ENCODE measurements at regions not wholly inside any gene's neighbourhood (a gene's known extent, or its start where the extent isn't known, plus 50 kb on each side); places are given as distances from the start of the nearest gene placed in this dataset.

GRCh38 chr6:40743690-40744446, 156.7 kb upstream of the LRFN2 start:
- no peak overlapping the region for H3K4me3 Mint-ChIP-seq
- H3K9me3 Mint-ChIP-seq: no peaks in the 10 kb centered on the region
- DNase-seq (no peak), ATAC-seq (ENCODE audit: low read depth in 2 of 2) (no peak)
- no peaks in the 10 kb centered on the region for H3K36me3 Mint-ChIP-seq
- H3K4me1 Mint-ChIP-seq: no peaks in the 10 kb centered on the region
- H3K27me3 Mint-ChIP-seq: peaks cover 6 to 31% (median 17%) of the 10 kb centered on the region in 3 donors
- peak overlapping the region in 2 of 6 donors; percentile 20 to 21 for H3K27ac Mint-ChIP-seq

GRCh38 chr6:40743226-40743625, 156.1 kb upstream of the LRFN2 start:
- H3K4me3 Mint-ChIP-seq: no peak overlapping the region
- ATAC-seq (ENCODE audit: low read depth in 2 of 2): no peak
- H3K4me1 Mint-ChIP-seq: no peaks in the 10 kb centered on the region
- H3K27ac Mint-ChIP-seq: peak overlapping the region in 2 of 6 donors; percentile 20 to 21
- DNase-seq: no peak
- H3K9me3 Mint-ChIP-seq: no peaks in the 10 kb centered on the region
- no peaks in the 10 kb centered on the region for H3K36me3 Mint-ChIP-seq
- peaks cover 6 to 30% (median 12%) of the 10 kb centered on the region in 3 donors for H3K27me3 Mint-ChIP-seq

GRCh38 chr6:40740518-40740917, 153.4 kb upstream of the LRFN2 start:
- Mint-ChIP-seq H3K9me3 (no peaks in the 10 kb centered on the region), H3K4me3 (peak overlapping the region in 1 of 8 donors; percentile 4), H3K27ac (no peak overlapping the region), H3K36me3 (no peaks in the 10 kb centered on the region), H3K27me3 (peaks cover 6 to 33% (median 9%) of the 10 kb centered on the region in 3 donors), H3K4me1 (no peaks in the 10 kb centered on the region)
- ATAC-seq (ENCODE audit: low read depth in 2 of 2): no peak
- DNase-seq: no peak

GRCh38 chr6:40738551-40739193, 151.5 kb upstream of the LRFN2 start:
- H3K4me1 Mint-ChIP-seq: peaks cover 0 to 5% (median 3%) of the 10 kb centered on the region in 3 donors
- no peaks in the 10 kb centered on the region for H3K36me3 Mint-ChIP-seq
- DNase-seq (no peak), ATAC-seq (ENCODE audit: low read depth in 2 of 2) (no peak)
- peaks cover 5 to 30% (median 9%) of the 10 kb centered on the region in 3 donors for H3K27me3 Mint-ChIP-seq
- peak overlapping the region in 1 of 6 donors; percentile 45 for H3K27ac Mint-ChIP-seq
- no peak overlapping the region for H3K4me3 Mint-ChIP-seq
- no peaks in the 10 kb centered on the region for H3K9me3 Mint-ChIP-seq

GRCh38 chr6:40735521-40735920, 148.4 kb upstream of the LRFN2 start:
- H3K27me3 Mint-ChIP-seq: peaks cover 0 to 16% (median 4%) of the 10 kb centered on the region in 3 donors
- no peak overlapping the region for H3K27ac Mint-ChIP-seq
- H3K9me3 Mint-ChIP-seq: no peaks in the 10 kb centered on the region
- ATAC-seq (ENCODE audit: low read depth in 2 of 2) (no peak), DNase-seq (no peak)
- peaks cover 0 to 5% (median 4%) of the 10 kb centered on the region in 3 donors for H3K4me1 Mint-ChIP-seq
- H3K36me3 Mint-ChIP-seq: no peaks in the 10 kb centered on the region
- H3K4me3 Mint-ChIP-seq: no peak overlapping the region

GRCh38 chr6:40735121-40735520, 148.0 kb upstream of the LRFN2 start:
- no peak overlapping the region for H3K27ac Mint-ChIP-seq
- ATAC-seq (ENCODE audit: low read depth in 2 of 2): no peak

GRCh38 chr6:40734607-40735006, 147.4 kb upstream of the LRFN2 start:
- H3K4me3 Mint-ChIP-seq: no peak overlapping the region
- no peak for DNase-seq

More at GRCh38 chr6:40735121-40735520, 148.0 kb upstream of the LRFN2 start:
- H3K4me1 Mint-ChIP-seq: peaks cover 0 to 5% (median 4%) of the 10 kb centered on the region in 3 donors
- H3K27me3 Mint-ChIP-seq: peaks cover 0 to 16% (median 4%) of the 10 kb centered on the region in 3 donors
- no peak overlapping the region for H3K4me3 Mint-ChIP-seq
- H3K9me3 Mint-ChIP-seq: no peaks in the 10 kb centered on the region
- no peak for DNase-seq
- no peaks in the 10 kb centered on the region for H3K36me3 Mint-ChIP-seq

GRCh38 chr6:40733770-40734396, 146.7 kb upstream of the LRFN2 start:
- no peak for DNase-seq
- Mint-ChIP-seq H3K27me3 (peaks cover 4 to 16% (median 5%) of the 10 kb centered on the region in 3 donors), H3K4me1 (peaks cover 0 to 5% (median 4%) of the 10 kb centered on the region in 3 donors), H3K27ac (no peak overlapping the region), H3K4me3 (no peak overlapping the region), H3K9me3 (no peaks in the 10 kb centered on the region), H3K36me3 (no peaks in the 10 kb centered on the region)
- no peak for ATAC-seq (ENCODE audit: low read depth in 2 of 2)

More at GRCh38 chr6:40734607-40735006, 147.4 kb upstream of the LRFN2 start:
- H3K27ac Mint-ChIP-seq: no peak overlapping the region
- peaks cover 0 to 5% (median 4%) of the 10 kb centered on the region in 3 donors for H3K4me1 Mint-ChIP-seq
- no peaks in the 10 kb centered on the region for H3K9me3 Mint-ChIP-seq
- H3K36me3 Mint-ChIP-seq: no peaks in the 10 kb centered on the region
- peaks cover 3 to 16% (median 4%) of the 10 kb centered on the region in 3 donors for H3K27me3 Mint-ChIP-seq
- no peak for ATAC-seq (ENCODE audit: low read depth in 2 of 2)

- DNase-seq (no peak), ATAC-seq (ENCODE audit: low read depth in 2 of 2) (no peak)
- Mint-ChIP-seq H3K36me3 (no peaks in the 10 kb centered on the region), H3K9me3 (no peaks in the 10 kb centered on the region), H3K4me1 (peaks cover 0 to 5% (median 4%) of the 10 kb centered on the region in 3 donors), H3K27ac (no peak overlapping the region), H3K4me3 (no peak overlapping the region), H3K27me3 (peaks cover 4 to 11% (median 5%) of the 10 kb centered on the region in 3 donors)
Measured at GRCh38 chr6:40733290-40733689, 146.1 kb upstream of the LRFN2 start.

GRCh38 chr6:40732878-40733277, 145.7 kb upstream of the LRFN2 start:
- ATAC-seq (ENCODE audit: low read depth in 2 of 2) (no peak), DNase-seq (no peak)
- no peaks in the 10 kb centered on the region for H3K36me3 Mint-ChIP-seq
- no peaks in the 10 kb centered on the region for H3K9me3 Mint-ChIP-seq
- H3K4me1 Mint-ChIP-seq: peaks cover 0 to 5% (median 4%) of the 10 kb centered on the region in 3 donors
- H3K4me3 Mint-ChIP-seq: no peak overlapping the region
- no peak overlapping the region for H3K27ac Mint-ChIP-seq
- H3K27me3 Mint-ChIP-seq: peaks cover 4 to 8% (median 5%) of the 10 kb centered on the region in 3 donors

- H3K4me1 Mint-ChIP-seq: peaks cover 0 to under 1% (median under 1%) of the 10 kb centered on the region in 3 donors
- no peak overlapping the region for H3K4me3 Mint-ChIP-seq
- DNase-seq (no peak), ATAC-seq (ENCODE audit: low read depth in 2 of 2) (no peak)
- no peak overlapping the region for H3K27ac Mint-ChIP-seq
- H3K9me3 Mint-ChIP-seq: no peaks in the 10 kb centered on the region
- H3K36me3 Mint-ChIP-seq: no peaks in the 10 kb centered on the region
- peaks cover 0 to 5% (median 0%) of the 10 kb centered on the region in 3 donors for H3K27me3 Mint-ChIP-seq
Measured at GRCh38 chr6:40728643-40729042, 141.5 kb upstream of the LRFN2 start.

GRCh38 chr6:40727271-40727670, 140.1 kb upstream of the LRFN2 start:
- Mint-ChIP-seq H3K27ac (no peak overlapping the region), H3K27me3 (peaks cover 0 to 5% (median 0%) of the 10 kb centered on the region in 3 donors), H3K36me3 (no peaks in the 10 kb centered on the region), H3K9me3 (no peaks in the 10 kb centered on the region), H3K4me3 (no peak overlapping the region), H3K4me1 (peaks cover 0 to under 1% (median 0%) of the 10 kb centered on the region in 3 donors)
- ATAC-seq (ENCODE audit: low read depth in 2 of 2) (peak; percentile 30 to 69), DNase-seq (peak; percentile 11)

GRCh38 chr6:40726853-40727252, 139.7 kb upstream of the LRFN2 start:
- no peaks in the 10 kb centered on the region for H3K36me3 Mint-ChIP-seq
- ATAC-seq (ENCODE audit: low read depth in 2 of 2) (no peak), DNase-seq (no peak)
- no peak overlapping the region for H3K4me3 Mint-ChIP-seq
- H3K27ac Mint-ChIP-seq: no peak overlapping the region
- peaks cover 0 to 5% (median 0%) of the 10 kb centered on the region in 3 donors for H3K27me3 Mint-ChIP-seq
- peaks cover 0 to 4% (median 0%) of the 10 kb centered on the region in 3 donors for H3K4me1 Mint-ChIP-seq
- no peaks in the 10 kb centered on the region for H3K9me3 Mint-ChIP-seq
